Spleen (tissue), 11 donors: ENCODE measurements at regions not wholly inside any gene's neighbourhood (a gene's known extent, or its start where the extent isn't known, plus 50 kb on each side); places are given as distances from the start of the nearest gene placed in this dataset.
A peak's percentile ranks its signal among the peaks of the same experiment; 100 is the strongest.
"Not testable (repeated sequence)": the region's sequence is repeated elsewhere in the genome, so short reads cannot be mapped to it uniquely, and the experiment has no call there.

Experiments used
- DNase-seq: peaks from one replicate; pipeline ENCODE4 v3.0.0-alpha.2; 2020
- H3K27ac ChIP-seq, 8 donors: fragments of 200-600 bp; sonication (generic) in 7 of 8; 1 replicate in 4 of 8; 2 replicates in 4 of 8; pipeline versions ENCODE4 v1.5.0 to v1.8.0; 2016 to 2021; ENCODE audit warnings: inconsistent platforms in 4 of 8, mild to moderate bottlenecking in 4 of 8, moderate library complexity in 1 of 8
- H3K27me3 ChIP-seq, 7 donors: fragments of 200-600 bp; sonication (generic) in 6 of 7; replicated peaks in 1 of 7; 1 replicate in 4 of 7; 2 replicates in 3 of 7; pipeline versions ENCODE4 v1.5.0 to v1.8.0; 2016 to 2021; ENCODE audit warnings: inconsistent platforms in 3 of 7, mild to moderate bottlenecking in 1 of 7
- H3K36me3 ChIP-seq, 6 donors: fragments of 200-600 bp; sonication (generic) in 5 of 6; 1 replicate in 4 of 6; 2 replicates in 2 of 6; pipeline versions ENCODE4 v1.5.0 to v1.8.0; 2016 to 2021; ENCODE audit warnings: inconsistent platforms in 2 of 6
- H3K4me1 ChIP-seq, 6 donors: fragments of 200-600 bp; sonication (generic) in 5 of 6; 1 replicate in 3 of 6; 2 replicates in 3 of 6; pipeline versions ENCODE4 v1.5.0 to v1.8.0; 2016 to 2021; ENCODE audit warnings: inconsistent platforms in 3 of 6
- H3K4me3 ChIP-seq, 8 donors: fragments of 200-600 bp; sonication (generic) in 7 of 8; 1 replicate in 4 of 8; 2 replicates in 4 of 8; pipeline versions ENCODE4 v1.5.0 to v1.8.0; 2016 to 2021; ENCODE audit warnings: inconsistent platforms in 4 of 8, mild to moderate bottlenecking in 4 of 8, moderate library complexity in 2 of 8
- H3K9me3 ChIP-seq, 8 donors: fragments of 200-600 bp; sonication (generic) in 7 of 8; 1 replicate in 4 of 8; 2 replicates in 4 of 8; pipeline versions ENCODE4 v1.5.0 to v1.8.0; 2016 to 2021; ENCODE audit warnings: inconsistent platforms in 4 of 8
- POLR2A ChIP-seq, 3 donors: fragments of 450-650 bp; IDR thresholded peaks; one replicate each; pipeline ENCODE4 v1.5.1; 2017; ENCODE audit warnings: antibody characterized with exemption in 3 of 3, mild to moderate bottlenecking in 1 of 3
- POLR2AphosphoS5 ChIP-seq, 3 donors: sonication (generic); formaldehyde crosslinking; IDR thresholded peaks; one replicate each; pipeline ENCODE4 v1.5.1; 2017; ENCODE audit warnings: antibody characterized with exemption in 3 of 3
- WGBS, 5 donors: extraction: QIAGEN DNeasy Blood & Tissue Kit in 3 of 5; methylation state at CpG; one replicate each; pipeline versions ENCODE4 v1.1.5 to v1.1.7; 2013 to 2018; 5-methylcytosine and 5-hydroxymethylcytosine counted together
- intact Hi-C: fragments of 100-400 bp; cut with DNase I; formaldehyde crosslinking; loops from one replicate; pipeline ENCODE4 v1.15.0; 2023; ENCODE audit warnings: low total_unique reads
- TF ChIP-seq, protein P1 (sequence below), 11 experiments: fragments of 200-600 bp in 7 of 11; fragments of 450-650 bp in 4 of 11; sonication (generic) in 4 of 11; IDR thresholded peaks in 8 of 11; conservative IDR thresholded peaks in 3 of 11; 1 replicate in 7 of 11; 2 replicates in 4 of 11; pipeline versions ENCODE4 v1.4.0 to v1.8.0; 2016 to 2021; ENCODE audit warnings: antibody characterized with exemption in 11 of 11, inconsistent platforms in 4 of 11, mild to moderate bottlenecking in 1 of 11
- donor health status: healthy with polysubstance abuse.
- donor health status: DM: no; HTN: no; CAD: no; lungs with moderate emphysema.
- donor health status: DM: no; HTN: no; CAD: no.
- donor health status: Bipolar disorder and iron deficiency.
- donor health status: healthy.
- donor health status: DM: no; HTN: no; CAD: no.
- donor health status: DM: yes; HTN: yes; CAD: no.

DNA sequence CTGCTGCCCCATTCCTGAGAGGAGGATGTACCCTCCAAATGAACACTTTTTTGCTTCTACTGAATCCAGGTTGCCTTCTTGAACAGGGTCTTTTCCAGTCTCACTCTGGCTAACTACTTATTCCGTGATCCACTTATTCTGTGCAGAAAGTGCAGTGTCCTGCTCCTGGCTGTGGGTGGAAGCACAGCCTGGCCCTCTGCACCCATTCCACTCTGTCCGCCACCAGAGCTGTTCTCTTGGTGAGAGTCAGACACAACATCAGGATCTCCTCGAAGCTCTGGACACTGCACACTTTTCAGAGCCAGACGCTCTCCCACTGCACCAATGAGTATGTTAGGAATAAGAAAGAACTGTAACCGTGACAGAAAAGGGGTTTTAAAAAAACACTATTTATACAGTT lies 174.2 kb downstream of the MCHR2 start:
- 84 to 92% (median 84%) methylated on average over 5 of the region's 5 CpGs for WGBS, 5 donors
- intact Hi-C loops: no loop called here

DNA sequence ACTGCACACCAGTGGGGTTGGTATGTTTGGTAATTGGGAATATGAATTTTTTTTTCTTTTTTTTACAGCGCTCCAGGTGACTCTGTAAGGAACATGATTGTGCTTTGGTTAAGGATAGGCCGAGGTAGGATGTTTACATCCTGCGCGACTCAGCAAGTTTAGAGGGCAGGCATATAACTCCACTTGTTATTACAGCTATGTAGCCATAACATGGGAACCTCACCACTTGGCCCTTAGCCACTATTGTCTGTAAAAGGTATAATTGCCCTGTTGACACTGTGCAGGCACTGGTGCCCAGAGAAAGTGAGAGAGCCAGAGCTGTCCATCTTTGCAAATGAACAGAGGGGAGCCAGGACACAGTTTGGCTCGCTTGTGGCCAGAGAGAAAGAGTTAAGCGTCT lies 172.9 kb downstream of the MCHR2 start:
- no peak for DNase-seq
- no peak overlapping the region for H3K4me3 ChIP-seq
- H3K4me1 ChIP-seq: peaks cover 0 to 5% (median 0%) of the 10 kb centered on the region in 6 donors
- 77 to 87% (median 82%) methylated on average over 6 of the region's 6 CpGs for whole genome bisulfite sequencing, 5 donors
- H3K36me3 ChIP-seq: no peaks in the 10 kb centered on the region
- H3K9me3 ChIP-seq: no peaks in the 10 kb centered on the region
- H3K27ac ChIP-seq: no peak overlapping the region
- H3K27me3 ChIP-seq: peaks cover 0 to 39% (median 14%) of the 10 kb centered on the region in 7 donors
- intact Hi-C loops: no loop called here
- TF ChIP-seq, protein P1, sequence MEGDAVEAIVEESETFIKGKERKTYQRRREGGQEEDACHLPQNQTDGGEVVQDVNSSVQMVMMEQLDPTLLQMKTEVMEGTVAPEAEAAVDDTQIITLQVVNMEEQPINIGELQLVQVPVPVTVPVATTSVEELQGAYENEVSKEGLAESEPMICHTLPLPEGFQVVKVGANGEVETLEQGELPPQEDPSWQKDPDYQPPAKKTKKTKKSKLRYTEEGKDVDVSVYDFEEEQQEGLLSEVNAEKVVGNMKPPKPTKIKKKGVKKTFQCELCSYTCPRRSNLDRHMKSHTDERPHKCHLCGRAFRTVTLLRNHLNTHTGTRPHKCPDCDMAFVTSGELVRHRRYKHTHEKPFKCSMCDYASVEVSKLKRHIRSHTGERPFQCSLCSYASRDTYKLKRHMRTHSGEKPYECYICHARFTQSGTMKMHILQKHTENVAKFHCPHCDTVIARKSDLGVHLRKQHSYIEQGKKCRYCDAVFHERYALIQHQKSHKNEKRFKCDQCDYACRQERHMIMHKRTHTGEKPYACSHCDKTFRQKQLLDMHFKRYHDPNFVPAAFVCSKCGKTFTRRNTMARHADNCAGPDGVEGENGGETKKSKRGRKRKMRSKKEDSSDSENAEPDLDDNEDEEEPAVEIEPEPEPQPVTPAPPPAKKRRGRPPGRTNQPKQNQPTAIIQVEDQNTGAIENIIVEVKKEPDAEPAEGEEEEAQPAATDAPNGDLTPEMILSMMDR (IDR thresholded peaks at IDR 0.05 in 8 of 11, conservative IDR thresholded peaks at IDR 0.05 in 3 of 11): no peak

More for the DNA sequence above, 174.2 kb downstream of the MCHR2 start:
- Histone ChIP-seq H3K4me3 (no peak overlapping the region), H3K36me3 (no peaks in the 10 kb centered on the region), H3K9me3 (no peaks in the 10 kb centered on the region), H3K27ac (no peak overlapping the region), H3K4me1 (peaks cover 0 to 5% (median 0%) of the 10 kb centered on the region in 6 donors), H3K27me3 (peaks cover 0 to 39% (median 14%) of the 10 kb centered on the region in 7 donors)
- DNase-seq: no peak
- TF ChIP-seq POLR2AphosphoS5 (IDR thresholded peaks at IDR 0.05) (no peak), POLR2A (IDR thresholded peaks at IDR 0.05) (no peak)
- TF ChIP-seq, protein P1 (IDR thresholded peaks at IDR 0.05 in 8 of 11, conservative IDR thresholded peaks at IDR 0.05 in 3 of 11): no peak

DNA sequence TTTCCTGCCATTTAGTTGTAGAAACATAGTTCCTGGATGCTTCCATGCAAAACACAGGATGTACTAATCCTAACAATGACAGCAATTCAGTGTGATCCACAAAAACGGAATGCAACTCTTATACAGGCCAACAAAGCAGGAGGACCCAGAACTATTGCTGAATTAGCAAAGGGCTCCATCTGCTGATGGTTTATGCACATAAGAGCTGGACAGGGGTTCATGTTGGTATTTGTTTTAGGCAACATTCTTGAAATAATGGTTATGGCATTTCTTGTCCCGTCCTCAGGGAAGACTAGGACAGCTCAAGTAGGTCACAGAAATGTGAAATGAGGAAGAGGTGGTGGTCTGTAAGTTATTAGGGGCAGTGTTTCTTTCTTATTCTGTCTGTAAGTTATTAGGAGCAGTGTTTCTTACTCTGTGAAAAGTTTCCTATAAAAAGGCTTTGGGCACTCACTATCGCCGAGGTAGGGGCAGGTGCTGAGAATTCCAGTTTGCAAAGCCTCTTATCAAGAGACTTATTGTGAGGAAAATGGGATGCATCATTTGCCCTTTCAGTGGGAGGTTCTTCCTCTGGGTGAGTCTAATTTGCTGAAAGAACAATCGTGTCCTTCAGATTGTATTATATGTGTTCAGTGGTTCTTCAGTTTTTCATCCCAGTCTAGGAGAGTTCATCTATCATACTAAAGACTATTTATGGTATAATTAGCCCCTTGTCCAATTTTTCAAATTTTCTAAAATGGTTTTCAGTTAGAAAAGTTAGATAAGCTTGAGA lies 171.1 kb downstream of the MCHR2 start:
- WGBS, 5 donors: 34 to 52% (median 39%) methylated on average over 5 of the region's 5 CpGs
- peaks cover 0 to 5% (median 0%) of the 10 kb centered on the region in 6 donors for H3K4me1 ChIP-seq
- H3K4me3 ChIP-seq: peak overlapping the region in 1 of 8 donors; percentile 11
- no peak overlapping the region for H3K27ac ChIP-seq
- intact Hi-C loops: no loop called here
- no peaks in the 10 kb centered on the region for H3K9me3 ChIP-seq
- no peaks in the 10 kb centered on the region for H3K36me3 ChIP-seq
- H3K27me3 ChIP-seq: peaks cover 0 to 39% (median 14%) of the 10 kb centered on the region in 7 donors
- TF ChIP-seq, protein P1 (IDR thresholded peaks at IDR 0.05 in 8 of 11, conservative IDR thresholded peaks at IDR 0.05 in 3 of 11): peak in 1 of 11 experiments; percentile 14
- no peak for TF ChIP-seq POLR2A (IDR thresholded peaks at IDR 0.05)
- TF ChIP-seq POLR2AphosphoS5 (IDR thresholded peaks at IDR 0.05): no peak
- no peak for DNase-seq

DNA sequence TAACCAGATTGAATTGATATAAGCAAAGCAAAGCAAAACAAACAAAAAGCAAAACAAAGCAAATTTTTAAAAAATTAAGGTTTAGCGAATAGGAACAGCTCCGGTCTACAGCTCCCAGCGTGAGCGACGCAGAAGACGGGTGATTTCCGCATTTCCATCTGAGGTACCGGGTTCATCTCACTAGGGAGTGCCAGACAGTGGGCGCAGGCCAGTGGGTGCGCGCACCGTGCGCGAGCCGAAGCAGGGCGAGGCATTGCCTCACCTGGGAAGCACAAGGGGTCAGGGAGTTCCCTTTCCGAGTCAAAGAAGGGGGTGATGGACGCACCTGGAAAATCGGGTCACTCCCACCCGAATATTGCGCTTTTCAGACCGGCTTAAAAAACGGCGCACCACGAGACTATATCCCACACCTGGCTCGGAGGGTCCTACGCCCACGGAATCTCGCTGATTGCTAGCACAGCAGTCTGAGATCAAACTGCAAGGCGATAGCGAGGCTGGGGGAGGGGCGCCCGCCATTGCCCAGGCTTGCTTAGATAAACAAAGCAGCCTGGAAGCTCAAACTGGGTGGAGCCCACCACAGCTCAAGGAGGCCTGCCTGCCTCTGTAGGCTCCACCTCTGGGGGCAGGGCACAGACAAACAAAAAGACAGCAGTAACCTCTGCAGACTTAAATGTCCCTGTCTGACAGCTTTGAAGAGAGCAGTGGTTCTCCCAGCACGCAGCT lies 170.3 kb downstream of the MCHR2 start:
- 12 to 38% (median 31%) methylated on average over 8 to 13 of the region's 34 CpGs for WGBS, 5 donors
- H3K9me3 ChIP-seq, H3K4me1 ChIP-seq, DNase-seq, H3K36me3 ChIP-seq, intact Hi-C loops, H3K27ac ChIP-seq: not testable (repeated sequence)
- Histone ChIP-seq H3K27me3 (peaks cover 0 to 39% (median 14%) of the 10 kb centered on the region in 7 donors), H3K4me3 (peak overlapping the region in 1 of 8 donors; percentile 11)
